ENCODE measurements at regions not wholly inside any gene's neighbourhood (a gene's known extent, or its start where the extent isn't known, plus 50 kb on each side); places are given as distances from the start of the nearest gene placed in this dataset.
"Not testable (repeated sequence)": the region's sequence is repeated elsewhere in the genome, so short reads cannot be mapped to it uniquely, and the experiment has no call there.

- POLR2A ChIA-PET (ENCODE audit: unreplicated experiment): no interaction called here
- no TSS peak for BruUV-seq (replicated peaks)
These were observed 630.4 kb upstream of the CNTN5 start for GRCh38 chr11:98390391-98390790.

GRCh38 chr11:98394500-98394899, 626.2 kb upstream of the CNTN5 start:
- H3K9me2 ChIP-seq (ENCODE audit: insufficient read depth); H3K27ac ChIP-seq; H3K79me2 ChIP-seq (ENCODE audit: low read depth); H3K27me3 ChIP-seq (ENCODE audit: insufficient read depth, low read depth); H2AFZ ChIP-seq; BruUV-seq (replicated peaks); CTCF ChIA-PET; POLR2A ChIA-PET (ENCODE audit: unreplicated experiment); H3F3A ChIP-seq (ENCODE audit: insufficient read depth, low read depth); H3K4me3 ChIP-seq; H4K20me1 ChIP-seq (ENCODE audit: insufficient read depth); H3K36me3 ChIP-seq (ENCODE audit: low read depth); H3K4me2 ChIP-seq; H3K9me3 ChIP-seq (ENCODE audit: insufficient read depth, low read depth); intact Hi-C loops (cut with micrococcal nuclease; ENCODE audit: unreplicated experiment); H3K4me1 ChIP-seq (replicated peaks; ENCODE audit: insufficient read depth): not testable (repeated sequence)
- peak in 1 of 2 experiments; percentile 50 for DNase-seq

More at GRCh38 chr11:98390391-98390790, 630.4 kb upstream of the CNTN5 start:
- H3F3A ChIP-seq (ENCODE audit: insufficient read depth, low read depth): no peaks in the 10 kb centered on the region
- H3K4me2 ChIP-seq: no peak overlapping the region
- no peak for DNase-seq
- no peaks in the 10 kb centered on the region for H4K20me1 ChIP-seq (ENCODE audit: insufficient read depth)
- no peaks in the 10 kb centered on the region for H3K9me2 ChIP-seq (ENCODE audit: insufficient read depth)
- no peak overlapping the region for H2AFZ ChIP-seq
- H3K4me1 ChIP-seq (replicated peaks; ENCODE audit: insufficient read depth): no peaks in the 10 kb centered on the region
- H3K4me3 ChIP-seq: no peak overlapping the region
- H3K27me3 ChIP-seq (ENCODE audit: insufficient read depth, low read depth): no peaks in the 10 kb centered on the region
- H3K79me2 ChIP-seq (ENCODE audit: low read depth): no peaks in the 10 kb centered on the region
- CTCF ChIA-PET: no interaction called here
- TF ChIP-seq CTCF (conservative IDR thresholded peaks at IDR 0.05) (no peak), EZH2 (IDR thresholded peaks at IDR 0.05; ENCODE audit: low read depth) (no peak)
- H3K27ac ChIP-seq: no peak overlapping the region
- intact Hi-C loops (cut with micrococcal nuclease; ENCODE audit: unreplicated experiment): no loop called here
- H3K36me3 ChIP-seq (ENCODE audit: low read depth): no peaks in the 10 kb centered on the region
- H3K9me3 ChIP-seq (ENCODE audit: insufficient read depth, low read depth): no peaks in the 10 kb centered on the region

- ChIA-PET POLR2A (ENCODE audit: unreplicated experiment) (no interaction called here), CTCF (no interaction called here)
These were observed 622.2 kb upstream of the CNTN5 start for GRCh38 chr11:98398508-98398907.

More at GRCh38 chr11:98398508-98398907, 622.2 kb upstream of the CNTN5 start:
- no peaks in the 10 kb centered on the region for H3K79me2 ChIP-seq (ENCODE audit: low read depth)
- H4K20me1 ChIP-seq (ENCODE audit: insufficient read depth): no peaks in the 10 kb centered on the region
- TF ChIP-seq CTCF (conservative IDR thresholded peaks at IDR 0.05) (no peak), EZH2 (IDR thresholded peaks at IDR 0.05; ENCODE audit: low read depth) (no peak)
- H3K9me2 ChIP-seq (ENCODE audit: insufficient read depth): no peaks in the 10 kb centered on the region
- no peaks in the 10 kb centered on the region for H3F3A ChIP-seq (ENCODE audit: insufficient read depth, low read depth)
- intact Hi-C loops (cut with micrococcal nuclease; ENCODE audit: unreplicated experiment): no loop called here
- no peak for DNase-seq
- no peak overlapping the region for H2AFZ ChIP-seq
- H3K27ac ChIP-seq: no peak overlapping the region
- H3K4me3 ChIP-seq: no peak overlapping the region
- BruUV-seq (replicated peaks): no TSS peak
- no peaks in the 10 kb centered on the region for H3K36me3 ChIP-seq (ENCODE audit: low read depth)
- no peaks in the 10 kb centered on the region for H3K4me1 ChIP-seq (replicated peaks; ENCODE audit: insufficient read depth)
- no peaks in the 10 kb centered on the region for H3K27me3 ChIP-seq (ENCODE audit: insufficient read depth, low read depth)
- H3K4me2 ChIP-seq: no peak overlapping the region
- H3K9me3 ChIP-seq (ENCODE audit: insufficient read depth, low read depth): no peaks in the 10 kb centered on the region

Data from PC-9 (cell line).